ENCODE measurements at regions not wholly inside any gene's neighbourhood (a gene's known extent, or its start where the extent isn't known, plus 50 kb on each side); places are given as distances from the start of the nearest gene placed in this dataset.
"Not testable (repeated sequence)": the region's sequence is repeated elsewhere in the genome, so short reads cannot be mapped to it uniquely, and the experiment has no call there.

- TF ChIP-seq POLR2AphosphoS5, CTCF, POLR2A (IDR thresholded peaks at IDR 0.05): not testable (repeated sequence)
Measured at GRCh38 chr9:42437057-42437759, 253.7 kb downstream of the SPATA31A6 start.

All from sigmoid colon (tissue), 4 donors.